GM19324 (cell line): ENCODE measurements at regions not wholly inside any gene's neighbourhood (a gene's known extent, or its start where the extent isn't known, plus 50 kb on each side); places are given as distances from the start of the nearest gene placed in this dataset.
A peak's percentile ranks its signal among the peaks of the same experiment; 100 is the strongest.
"Not testable (repeated sequence)": the region's sequence is repeated elsewhere in the genome, so short reads cannot be mapped to it uniquely, and the experiment has no call there.

ENCODE experiments used
- ATAC-seq: cut with Tn5 transposase; IDR thresholded peaks from one replicate; pipeline ENCODE4 v1.9.1; 2021; ENCODE audit warnings: mild to moderate bottlenecking, moderate library complexity; ENCODE audit not compliant: unreplicated experiment, low FRiP score

DNA sequence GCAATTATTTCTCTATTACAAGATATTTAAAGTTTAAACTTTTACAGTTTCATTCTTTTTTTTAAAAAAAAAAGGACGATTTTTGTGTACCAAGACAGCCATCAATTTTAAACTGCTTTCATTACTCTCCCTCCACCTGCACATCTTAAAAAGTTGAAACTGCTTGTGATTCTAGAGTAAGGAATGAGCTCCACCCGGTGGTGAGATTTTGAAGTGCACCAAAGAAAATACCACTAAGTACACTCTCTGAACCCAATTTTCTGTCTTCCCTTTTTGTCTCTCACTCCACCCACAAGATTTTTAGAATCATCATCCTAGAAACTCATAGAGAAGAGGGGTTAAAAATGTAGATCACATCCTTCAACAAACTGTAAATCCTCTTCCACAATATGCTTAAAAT, 91.3 kb upstream of the WDR44 start:
- peak; percentile 50 for ATAC-seq

- ATAC-seq: no peak
These were observed 90.0 kb upstream of the WDR44 start for GRCh38 chrX:118255921-118256320.

DNA sequence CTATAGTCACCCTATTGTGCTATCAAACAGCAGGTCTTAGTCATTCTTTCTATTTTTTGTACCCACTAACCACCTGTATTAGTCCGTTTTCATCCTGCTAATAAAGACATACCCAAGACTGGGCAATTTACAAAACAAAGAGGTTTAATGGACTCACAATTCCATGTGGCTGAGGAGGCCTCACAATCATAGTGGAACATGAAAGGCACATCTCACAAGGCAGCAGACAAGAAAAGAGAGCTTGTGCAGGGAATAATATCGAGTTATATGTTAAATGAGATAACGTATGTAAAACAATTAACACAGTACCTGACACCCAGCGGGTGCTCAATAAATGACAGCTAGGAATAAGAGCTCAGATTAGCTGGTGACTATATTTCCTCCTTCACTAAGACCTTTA, 88.1 kb upstream of the WDR44 start:
- no peak for ATAC-seq

DNA sequence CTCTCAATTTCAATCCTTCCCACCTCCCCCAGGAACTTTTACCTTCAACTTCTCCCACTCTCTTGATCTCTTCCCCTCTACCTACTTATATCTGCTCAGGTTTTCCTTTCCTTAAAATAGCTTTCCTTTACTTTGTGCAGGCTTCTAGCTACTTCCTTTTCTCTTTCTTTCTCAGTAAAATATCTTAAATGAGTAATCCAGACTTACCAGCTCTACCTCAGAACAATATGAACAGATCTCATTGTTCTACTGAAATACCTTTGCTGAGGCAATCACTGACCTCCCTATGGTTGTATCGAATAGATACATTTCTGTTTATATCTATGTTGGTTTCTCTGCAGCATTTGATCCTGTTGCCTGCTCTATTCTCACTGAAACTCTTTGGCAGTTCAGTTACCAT, 86.7 kb upstream of the WDR44 start:
- no peak for ATAC-seq

GRCh38 chrX:118261151-118261550, 84.8 kb upstream of the WDR44 start:
- no peak for ATAC-seq

DNA sequence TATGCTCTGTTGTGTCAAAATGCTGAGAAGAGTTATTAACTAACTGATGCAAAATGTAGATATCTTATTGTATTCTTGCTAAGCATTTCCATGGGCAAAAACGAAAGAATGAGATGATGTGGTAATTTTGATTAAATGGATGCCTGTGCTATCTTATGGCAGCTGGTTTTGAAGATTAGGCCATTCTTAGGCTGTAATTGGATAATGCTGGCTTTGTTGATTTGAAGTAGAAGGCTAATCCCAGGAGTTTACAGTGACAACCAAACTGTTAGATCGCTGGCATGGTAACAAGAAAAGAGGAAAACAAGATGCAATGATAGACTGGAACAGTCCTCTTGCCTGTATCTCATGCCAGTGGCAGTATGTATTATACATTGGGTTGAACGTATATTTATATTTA, 74.1 kb upstream of the WDR44 start:
- no peak for ATAC-seq

GRCh38 chrX:118272242-118272641, 73.7 kb upstream of the WDR44 start:
- no peak for ATAC-seq

- ATAC-seq: no peak
These were observed 59.7 kb upstream of the WDR44 start for GRCh38 chrX:118286066-118286762.

DNA sequence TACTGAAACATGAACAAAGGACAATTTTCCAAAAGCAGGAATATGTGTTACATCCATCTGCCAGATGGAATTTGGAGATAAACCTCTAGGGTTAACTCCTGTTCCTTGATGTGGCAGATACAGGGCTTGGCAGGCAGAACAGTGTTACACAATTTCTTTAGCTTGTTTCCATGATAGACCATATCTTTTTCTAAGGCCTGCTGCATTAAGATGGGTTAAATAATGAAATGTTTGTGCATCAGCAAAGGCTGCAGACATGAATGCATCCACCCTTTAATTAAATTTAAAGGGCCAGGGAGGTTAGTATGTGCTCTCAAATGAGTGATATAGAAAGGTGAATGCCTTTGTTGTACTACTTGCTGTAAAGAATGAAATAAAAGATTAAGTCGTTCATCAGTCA, 50.1 kb upstream of the WDR44 start:
- not testable (repeated sequence) for ATAC-seq
